Neuronal stem cell (in vitro differentiated cells): ENCODE measurements at regions not wholly inside any gene's neighbourhood (a gene's known extent, or its start where the extent isn't known, plus 50 kb on each side); places are given as distances from the start of the nearest gene placed in this dataset.
A peak's percentile ranks its signal among the peaks of the same experiment; 100 is the strongest.

Experiments
- DNase-seq: peaks from one replicate; pipeline ENCODE4 v3.0.0-alpha.2; 2013; ENCODE audit warnings: low spot score
- H2AFZ ChIP-seq: one replicate; pipeline ENCODE4 v1.6.1; 2013; ENCODE audit warnings: mild to moderate bottlenecking, low read length, inconsistent platforms
- H2AK5ac ChIP-seq: 2 replicates; pipeline ENCODE4 v1.6.1; 2013; ENCODE audit warnings: low read depth, mild to moderate bottlenecking, inconsistent platforms, low read length, moderate library complexity, mixed read lengths
- H2BK120ac ChIP-seq: 2 replicates; pipeline ENCODE4 v1.6.1; 2013; ENCODE audit warnings: low read depth, mild to moderate bottlenecking, inconsistent platforms, low read length, moderate library complexity, mixed read lengths
- H2BK12ac ChIP-seq: one replicate; pipeline ENCODE4 v1.6.1; 2013; ENCODE audit warnings: low read length, inconsistent platforms
- H2BK15ac ChIP-seq: 2 replicates; pipeline ENCODE4 v1.6.1; 2013; ENCODE audit warnings: mild to moderate bottlenecking, low read length, inconsistent platforms, mixed read lengths
- H2BK5ac ChIP-seq: one replicate; pipeline ENCODE4 v1.6.1; 2013; ENCODE audit warnings: inconsistent platforms, mild to moderate bottlenecking, low read length, moderate library complexity
- H3K14ac ChIP-seq: one replicate; pipeline ENCODE4 v1.6.1; 2013; ENCODE audit warnings: low read length, inconsistent platforms
- H3K18ac ChIP-seq: 2 replicates; pipeline ENCODE4 v1.6.1; 2013; ENCODE audit warnings: low read length, inconsistent platforms
- H3K23ac ChIP-seq: 2 replicates; pipeline ENCODE4 v1.6.1; 2013; ENCODE audit warnings: low read depth, mild to moderate bottlenecking, mixed read lengths, low read length, inconsistent platforms; ENCODE audit not compliant: poor library complexity
- H3K27ac ChIP-seq: replicated peaks from 3 replicates; pipeline ENCODE4 v1.5.1; 2013; ENCODE audit warnings: low read length, inconsistent platforms
- H3K27me3 ChIP-seq, 3 experiments: 2 replicates each; pipeline ENCODE4 v1.6.1; 2013; ENCODE audit warnings: low read length in 3 of 3, mild to moderate bottlenecking in 2 of 3, inconsistent platforms in 1 of 3, low read depth in 1 of 3, mixed read lengths in 1 of 3, moderate library complexity in 1 of 3; ENCODE audit not compliant: control insufficient read depth in 3 of 3, insufficient read depth in 3 of 3
- H3K36me3 ChIP-seq, 2 donors: replicated peaks in 1 of 2; 2 replicates each; pipeline ENCODE4 v1.6.1; 2013; ENCODE audit warnings: low read length in 2 of 2; ENCODE audit not compliant: control insufficient read depth in 2 of 2, insufficient read depth in 2 of 2
- H3K4ac ChIP-seq: 2 replicates; pipeline ENCODE4 v1.6.1; 2013; ENCODE audit warnings: inconsistent platforms, mild to moderate bottlenecking, low read length, moderate library complexity
- H3K4me1 ChIP-seq, 2 donors: 1 replicate in 1 of 2; 2 replicates in 1 of 2; pipeline ENCODE4 v1.6.1; 2013; ENCODE audit warnings: low read length in 2 of 2, low read depth in 1 of 2; ENCODE audit not compliant: control insufficient read depth in 2 of 2, insufficient read depth in 1 of 2
- H3K4me2 ChIP-seq: one replicate; pipeline ENCODE4 v1.6.1; 2013; ENCODE audit warnings: mild to moderate bottlenecking, low read length, inconsistent platforms; ENCODE audit not compliant: insufficient read depth, poor library complexity, severe bottlenecking
- H3K4me3 ChIP-seq, 2 donors: 2 replicates each; pipeline ENCODE4 v1.5.1; 2013; ENCODE audit warnings: low read length in 2 of 2, mild to moderate bottlenecking in 2 of 2, inconsistent platforms in 1 of 2, moderate library complexity in 1 of 2
- H3K79me1 ChIP-seq: one replicate; pipeline ENCODE4 v1.6.1; 2013; ENCODE audit warnings: low read depth, mild to moderate bottlenecking, inconsistent platforms, low read length, moderate library complexity
- H3K9ac ChIP-seq: one replicate; pipeline ENCODE4 v1.6.1; 2013; ENCODE audit warnings: mild to moderate bottlenecking, low read depth, low read length, inconsistent platforms; ENCODE audit not compliant: poor library complexity
- H3K9me3 ChIP-seq, 2 donors: replicated peaks in 1 of 2; 2 replicates each; pipeline versions ENCODE3 to v1.6.1; 2013; ENCODE audit warnings: low read length in 2 of 2, mild to moderate bottlenecking in 2 of 2, inconsistent platforms in 1 of 2, low read depth in 1 of 2, mixed read lengths in 1 of 2, moderate library complexity in 1 of 2; ENCODE audit not compliant: control insufficient read depth in 2 of 2, insufficient read depth in 1 of 2
- H4K8ac ChIP-seq: one replicate; pipeline ENCODE4 v1.6.1; 2013; ENCODE audit warnings: low read depth, mild to moderate bottlenecking, inconsistent platforms, low read length, moderate library complexity
- H4K91ac ChIP-seq: one replicate; pipeline ENCODE4 v1.6.1; 2013; ENCODE audit warnings: low read length, low read depth, mild to moderate bottlenecking, inconsistent platforms; ENCODE audit not compliant: poor library complexity
- WGBS, 2 donors: extraction: QIAGEN DNeasy Blood & Tissue Kit; methylation state at CpG; one replicate each; pipeline ENCODE4 v1.1.7; 2013; ENCODE audit warnings: missing lambda C conversion rate in 2 of 2, mixed read lengths in 1 of 2; ENCODE audit not compliant: insufficient read length in 2 of 2, insufficient replicate concordance in 1 of 2; ENCODE audit errors: extremely low coverage in 2 of 2; 5-methylcytosine and 5-hydroxymethylcytosine counted together

GRCh38 chr11:38809521-38809920 lies 2211.5 kb upstream of the RAG2 start:
- Histone ChIP-seq H3K36me3 (no peaks in the 10 kb centered on the region), H4K8ac (no peak overlapping the region), H3K27me3 (no peaks in the 10 kb centered on the region), H3K23ac (no peak overlapping the region), H3K4me2 (no peak overlapping the region), H2BK5ac (no peak overlapping the region), H2BK120ac (no peak overlapping the region), H2AFZ (no peak overlapping the region), H3K14ac (no peak overlapping the region), H4K91ac (no peak overlapping the region), H2BK12ac (no peak overlapping the region), H3K4me1 (no peaks in the 10 kb centered on the region), H2BK15ac (no peak overlapping the region), H3K9ac (no peak overlapping the region), H3K9me3 (no peaks in the 10 kb centered on the region), H3K18ac (no peak overlapping the region), H3K27ac (no peak overlapping the region), H3K79me1 (no peaks in the 10 kb centered on the region), H2AK5ac (no peak overlapping the region), H3K4me3 (no peak overlapping the region), H3K4ac (no peak overlapping the region)
- WGBS, 2 donors, result no CpG with 5 or more reads among the region's 4 CpGs
- no peak for DNase-seq

GRCh38 chr11:38796281-38796680 lies 2198.2 kb upstream of the RAG2 start:
- Histone ChIP-seq H3K4ac (no peak overlapping the region), H2BK120ac (no peak overlapping the region), H3K4me1 (no peaks in the 10 kb centered on the region), H3K4me2 (no peak overlapping the region), H3K27ac (no peak overlapping the region), H3K9ac (no peak overlapping the region), H2BK15ac (no peak overlapping the region), H3K9me3 (no peaks in the 10 kb centered on the region), H2AK5ac (no peak overlapping the region), H2BK5ac (no peak overlapping the region), H2AFZ (no peak overlapping the region), H3K27me3 (no peaks in the 10 kb centered on the region), H3K14ac (no peak overlapping the region), H3K23ac (no peak overlapping the region), H3K79me1 (no peaks in the 10 kb centered on the region), H3K18ac (no peak overlapping the region), H3K36me3 (no peaks in the 10 kb centered on the region), H4K91ac (no peak overlapping the region), H3K4me3 (no peak overlapping the region), H4K8ac (no peak overlapping the region), H2BK12ac (no peak overlapping the region)
- no peak for DNase-seq
- WGBS, 2 donors, result no CpG with 5 or more reads among the region's 1 CpG

- Histone ChIP-seq H3K27ac (no peak overlapping the region), H2AK5ac (no peak overlapping the region), H3K4me2 (no peak overlapping the region), H3K4ac (no peak overlapping the region), H3K27me3 (no peaks in the 10 kb centered on the region), H2BK15ac (no peak overlapping the region), H2BK5ac (no peak overlapping the region), H2AFZ (no peak overlapping the region), H3K79me1 (no peaks in the 10 kb centered on the region), H4K8ac (no peak overlapping the region), H3K18ac (no peak overlapping the region), H2BK12ac (no peak overlapping the region), H2BK120ac (no peak overlapping the region), H4K91ac (no peak overlapping the region), H3K4me3 (no peak overlapping the region), H3K36me3 (no peaks in the 10 kb centered on the region), H3K9ac (no peak overlapping the region), H3K14ac (no peak overlapping the region), H3K23ac (no peak overlapping the region), H3K4me1 (no peaks in the 10 kb centered on the region), H3K9me3 (no peaks in the 10 kb centered on the region)
- DNase-seq, result no peak
- no CpG with 5 or more reads among the region's 2 CpGs for WGBS, 2 donors
Measured at GRCh38 chr11:38795027-38795426, 2197.0 kb upstream of the RAG2 start.

GRCh38 chr11:38791346-38791961 lies 2193.4 kb upstream of the RAG2 start:
- H4K8ac ChIP-seq, result no peak overlapping the region
- H3K27ac ChIP-seq, result no peak overlapping the region
- H3K4me3 ChIP-seq, result no peak overlapping the region
- no peak overlapping the region for H3K14ac ChIP-seq
- H2BK5ac ChIP-seq, result no peak overlapping the region
- no peak overlapping the region for H3K18ac ChIP-seq
- H4K91ac ChIP-seq, result no peak overlapping the region
- H3K9ac ChIP-seq, result no peak overlapping the region
- no peaks in the 10 kb centered on the region for H3K4me1 ChIP-seq
- H3K36me3 ChIP-seq, result no peaks in the 10 kb centered on the region
- no peak overlapping the region for H2AFZ ChIP-seq
- peak; percentile 56 for DNase-seq
- H3K27me3 ChIP-seq, result no peaks in the 10 kb centered on the region
- H3K4ac ChIP-seq, result no peak overlapping the region
- H2BK15ac ChIP-seq, result no peak overlapping the region
- no peak overlapping the region for H3K4me2 ChIP-seq
- no peak overlapping the region for H2BK12ac ChIP-seq
- H2BK120ac ChIP-seq, result no peak overlapping the region
- no peaks in the 10 kb centered on the region for H3K9me3 ChIP-seq
- H3K79me1 ChIP-seq, result no peaks in the 10 kb centered on the region
- WGBS, 2 donors, result no CpG with 5 or more reads among the region's 4 CpGs
- no peak overlapping the region for H2AK5ac ChIP-seq
- no peak overlapping the region for H3K23ac ChIP-seq
